Smooth muscle cell (in vitro differentiated cells): ENCODE measurements at regions not wholly inside any gene's neighbourhood (a gene's known extent, or its start where the extent isn't known, plus 50 kb on each side); places are given as distances from the start of the nearest gene placed in this dataset.

Experiments
- DNase-seq: peaks from one replicate; lab custom pipeline; 2025; ENCODE audit not compliant: unreplicated experiment; lab: John Stamatoyannopoulos, UW
- H2AFZ ChIP-seq: fragments of 200-600 bp; sonication (generic); 2 replicates; pipeline ENCODE4 v1.6.0; 2016; ENCODE audit warnings: antibody characterized with exemption, low read depth, mild to moderate bottlenecking
- H3F3A ChIP-seq: fragments of 200-600 bp; sonication (generic); 2 replicates; pipeline ENCODE4 v1.6.0; 2017; ENCODE audit warnings: antibody characterized with exemption, low read depth
- H3K27ac ChIP-seq: fragments of 200-600 bp; sonication (generic); 2 replicates; pipeline ENCODE4 v1.5.1; 2016; ENCODE audit warnings: low read depth, mild to moderate bottlenecking
- H3K27me3 ChIP-seq: fragments of 200-600 bp; sonication (generic); 2 replicates; pipeline ENCODE4 v1.6.1; 2016; ENCODE audit warnings: low read depth, mild to moderate bottlenecking
- H3K36me3 ChIP-seq: fragments of 200-600 bp; sonication (generic); 2 replicates; pipeline ENCODE4 v1.5.1; 2016; ENCODE audit warnings: low read depth
- H3K4me1 ChIP-seq: fragments of 200-600 bp; sonication (generic); 2 replicates; pipeline ENCODE4 v1.5.1; 2016; ENCODE audit warnings: low read depth
- H3K4me2 ChIP-seq: fragments of 200-600 bp; sonication (generic); 2 replicates; pipeline ENCODE4 v1.6.0; 2016; ENCODE audit warnings: mild to moderate bottlenecking
- H3K4me3 ChIP-seq: fragments of 200-600 bp; sonication (generic); 2 replicates; pipeline ENCODE4 v1.5.1; 2016; ENCODE audit warnings: mild to moderate bottlenecking
- H3K79me2 ChIP-seq: fragments of 200-600 bp; sonication (generic); 2 replicates; pipeline ENCODE4 v1.6.0; 2016; ENCODE audit warnings: low read depth, mild to moderate bottlenecking
- H3K9ac ChIP-seq: fragments of 200-600 bp; sonication (generic); 2 replicates; pipeline ENCODE4 v1.6.0; 2016; ENCODE audit warnings: low read depth
- H3K9me3 ChIP-seq: fragments of 200-600 bp; sonication (generic); replicated peaks from 2 replicates; pipeline ENCODE4 v1.5.1; 2016; ENCODE audit warnings: low read depth
- H4K20me1 ChIP-seq: fragments of 200-600 bp; sonication (generic); 2 replicates; pipeline ENCODE4 v1.6.0; 2016; ENCODE audit warnings: low read depth
- WGBS: methylation state at CpG from one replicate; pipeline ENCODE4 v1.1.7; 2016; ENCODE audit warnings: low lambda C conversion rate; 5-methylcytosine and 5-hydroxymethylcytosine counted together
- TF ChIP-seq, protein P1 (sequence below): fragments of 200-600 bp; sonication (generic); IDR thresholded peaks from 2 replicates; pipeline ENCODE4 v1.5.1; 2017; ENCODE audit warnings: borderline replicate concordance, mild to moderate bottlenecking, antibody characterized with exemption; ENCODE audit not compliant: insufficient read depth, poor library complexity, severe bottlenecking

DNA sequence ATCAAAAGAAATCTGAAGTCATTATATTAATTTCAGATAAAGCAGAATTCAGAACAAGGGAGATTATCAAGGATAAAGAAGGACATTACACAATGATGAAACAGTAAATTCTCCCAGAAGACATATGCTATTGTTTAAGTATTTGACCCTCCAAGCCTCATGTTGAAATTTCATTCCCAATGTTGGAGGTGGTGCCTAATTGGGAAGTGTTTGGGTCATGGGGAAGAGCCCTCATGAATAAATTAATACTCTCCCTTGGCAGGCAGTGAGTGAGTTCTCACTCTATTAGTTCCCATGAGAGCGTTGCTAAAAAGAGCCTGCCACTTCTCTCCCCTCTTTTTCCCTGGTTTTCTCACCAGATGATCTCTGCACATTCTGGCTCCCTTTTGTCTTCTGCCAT lies 249.9 kb upstream of the GRIA3 start:
- Histone ChIP-seq H3K36me3 (no peaks in the 10 kb centered on the region), H3K9me3 (no peaks in the 10 kb centered on the region), H3K4me3 (no peak overlapping the region), H3F3A (no peaks in the 10 kb centered on the region), H3K9ac (no peak overlapping the region), H3K4me1 (no peaks in the 10 kb centered on the region), H3K4me2 (no peak overlapping the region), H3K27ac (no peak overlapping the region), H2AFZ (no peak overlapping the region), H3K79me2 (no peaks in the 10 kb centered on the region), H3K27me3 (no peaks in the 10 kb centered on the region), H4K20me1 (no peaks in the 10 kb centered on the region)
- DNase-seq: no peak
- WGBS: 88% methylated on average over 1 of the region's 1 CpG
- TF ChIP-seq, protein P1, sequence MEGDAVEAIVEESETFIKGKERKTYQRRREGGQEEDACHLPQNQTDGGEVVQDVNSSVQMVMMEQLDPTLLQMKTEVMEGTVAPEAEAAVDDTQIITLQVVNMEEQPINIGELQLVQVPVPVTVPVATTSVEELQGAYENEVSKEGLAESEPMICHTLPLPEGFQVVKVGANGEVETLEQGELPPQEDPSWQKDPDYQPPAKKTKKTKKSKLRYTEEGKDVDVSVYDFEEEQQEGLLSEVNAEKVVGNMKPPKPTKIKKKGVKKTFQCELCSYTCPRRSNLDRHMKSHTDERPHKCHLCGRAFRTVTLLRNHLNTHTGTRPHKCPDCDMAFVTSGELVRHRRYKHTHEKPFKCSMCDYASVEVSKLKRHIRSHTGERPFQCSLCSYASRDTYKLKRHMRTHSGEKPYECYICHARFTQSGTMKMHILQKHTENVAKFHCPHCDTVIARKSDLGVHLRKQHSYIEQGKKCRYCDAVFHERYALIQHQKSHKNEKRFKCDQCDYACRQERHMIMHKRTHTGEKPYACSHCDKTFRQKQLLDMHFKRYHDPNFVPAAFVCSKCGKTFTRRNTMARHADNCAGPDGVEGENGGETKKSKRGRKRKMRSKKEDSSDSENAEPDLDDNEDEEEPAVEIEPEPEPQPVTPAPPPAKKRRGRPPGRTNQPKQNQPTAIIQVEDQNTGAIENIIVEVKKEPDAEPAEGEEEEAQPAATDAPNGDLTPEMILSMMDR: no peak

DNA sequence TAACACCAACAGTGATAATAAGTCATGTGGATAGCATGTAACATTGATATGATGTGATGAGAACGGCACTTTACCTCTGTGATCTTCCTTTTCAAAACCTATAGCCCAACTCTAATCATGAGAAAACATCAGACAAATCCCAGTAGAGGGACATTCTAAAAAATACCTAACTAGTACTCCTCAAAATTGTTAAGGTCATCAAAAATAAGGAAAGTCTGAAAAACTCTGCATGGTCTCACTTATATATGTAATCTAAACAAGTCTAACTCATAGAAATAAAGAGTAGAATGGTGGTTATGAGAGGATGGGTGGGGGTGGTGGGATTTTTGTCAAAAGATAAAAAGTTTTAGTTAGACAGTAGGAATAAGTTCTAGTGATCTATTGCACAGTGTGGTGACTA lies 243.9 kb upstream of the GRIA3 start:
- no peak overlapping the region for H2AFZ ChIP-seq
- H3K79me2 ChIP-seq: no peaks in the 10 kb centered on the region
- H4K20me1 ChIP-seq: no peaks in the 10 kb centered on the region
- TF ChIP-seq, protein P1: no peak
- no peaks in the 10 kb centered on the region for H3K36me3 ChIP-seq
- no peaks in the 10 kb centered on the region for H3K27me3 ChIP-seq
- no peak overlapping the region for H3K4me3 ChIP-seq
- H3K9me3 ChIP-seq: no peaks in the 10 kb centered on the region
- no peaks in the 10 kb centered on the region for H3K4me1 ChIP-seq
- WGBS: 82% methylated on average over 1 of the region's 1 CpG
- H3K9ac ChIP-seq: no peak overlapping the region
- no peaks in the 10 kb centered on the region for H3F3A ChIP-seq
- no peak overlapping the region for H3K27ac ChIP-seq
- no peak overlapping the region for H3K4me2 ChIP-seq
- DNase-seq: no peak

DNA sequence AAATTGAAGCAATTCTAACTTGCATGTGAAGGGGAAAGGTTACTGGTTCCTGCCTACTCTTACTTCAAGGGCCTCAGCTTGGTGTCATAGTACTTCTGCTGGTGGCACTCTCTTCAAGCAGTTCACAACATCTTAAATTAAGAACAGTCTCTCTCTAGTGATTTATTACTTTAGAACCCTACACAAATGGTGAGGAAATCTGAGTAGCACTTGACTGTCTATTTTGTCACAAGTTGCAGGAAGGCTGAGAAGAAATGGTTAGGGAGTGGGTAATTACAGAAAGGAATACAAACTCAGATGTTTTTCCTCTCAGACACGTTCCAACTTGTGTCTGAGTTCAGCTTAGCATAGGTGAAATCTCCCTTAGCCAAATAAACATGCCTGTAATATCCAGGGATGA lies 242.3 kb upstream of the GRIA3 start:
- no peak for DNase-seq
- no peaks in the 10 kb centered on the region for H3K27me3 ChIP-seq
- no peak overlapping the region for H3K4me2 ChIP-seq
- H3K4me3 ChIP-seq: no peak overlapping the region
- H3F3A ChIP-seq: no peaks in the 10 kb centered on the region
- H3K4me1 ChIP-seq: no peaks in the 10 kb centered on the region
- H2AFZ ChIP-seq: no peak overlapping the region
- H3K79me2 ChIP-seq: no peaks in the 10 kb centered on the region
- 37% methylated on average over 1 of the region's 1 CpG for WGBS
- H3K27ac ChIP-seq: no peak overlapping the region
- no peak overlapping the region for H3K9ac ChIP-seq
- H4K20me1 ChIP-seq: no peaks in the 10 kb centered on the region
- H3K9me3 ChIP-seq: no peaks in the 10 kb centered on the region
- TF ChIP-seq, protein P1: no peak
- H3K36me3 ChIP-seq: no peaks in the 10 kb centered on the region

DNA sequence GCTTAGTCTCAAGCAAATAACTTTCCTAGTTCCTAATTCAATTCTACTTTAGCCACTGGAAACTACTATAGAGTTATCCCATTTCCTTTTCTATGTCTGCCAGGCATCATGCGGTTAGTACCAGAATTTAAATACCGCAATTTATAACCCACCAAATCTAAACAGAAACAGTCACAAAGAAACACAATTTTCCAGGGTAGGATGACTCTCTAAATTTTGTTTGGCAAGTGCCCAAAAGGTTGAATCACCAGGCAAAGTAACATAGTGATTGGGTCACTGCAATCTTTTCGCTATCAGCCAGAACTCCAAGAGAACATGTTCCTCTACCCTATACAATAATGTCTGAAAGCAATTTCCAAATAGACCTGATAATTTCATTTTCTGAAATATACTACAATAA lies 240.2 kb upstream of the GRIA3 start:
- DNase-seq: no peak
- TF ChIP-seq, protein P1: no peak

More for the DNA sequence above, 240.2 kb upstream of the GRIA3 start:
- H2AFZ ChIP-seq: no peak overlapping the region
- no peaks in the 10 kb centered on the region for H3K79me2 ChIP-seq
- H3K4me2 ChIP-seq: no peak overlapping the region
- WGBS: 65% methylated on average over 3 of the region's 3 CpGs
- no peaks in the 10 kb centered on the region for H3K9me3 ChIP-seq
- no peak overlapping the region for H3K4me3 ChIP-seq
- H3K4me1 ChIP-seq: no peaks in the 10 kb centered on the region
- no peaks in the 10 kb centered on the region for H3F3A ChIP-seq
- H3K27ac ChIP-seq: no peak overlapping the region
- no peaks in the 10 kb centered on the region for H3K36me3 ChIP-seq
- H3K9ac ChIP-seq: no peak overlapping the region
- H4K20me1 ChIP-seq: no peaks in the 10 kb centered on the region
- H3K27me3 ChIP-seq: no peaks in the 10 kb centered on the region
